Stimulated activated naive B cell treated with anti-CD40 and anti-IgM and Interleukin-4, amounts not matched to agents 10 μg/mL and 1 μg/mL and 100 μg/mL, for 72 hours (primary cell): ENCODE measurements at regions not wholly inside any gene's neighbourhood (a gene's known extent, or its start where the extent isn't known, plus 50 kb on each side); places are given as distances from the start of the nearest gene placed in this dataset.
A peak's percentile ranks its signal among the peaks of the same experiment; 100 is the strongest.
"Not testable (repeated sequence)": the region's sequence is repeated elsewhere in the genome, so short reads cannot be mapped to it uniquely, and the experiment has no call there.

Source experiments
- ATAC-seq, 2 donors: fragments of 150-1000 bp; cut with Tn5 transposase; replicated peaks; 2 replicates each; pipeline ENCODE4 v1.10.0; 2021; ENCODE audit warnings: moderate library complexity in 1 of 2
- DNase-seq: peaks from one replicate; pipeline ENCODE4 v3.0.0; 2021
- H3K27ac Mint-ChIP-seq: one replicate; pipeline ENCODE4 v1.8.0; 2022; ENCODE audit warnings: mild to moderate bottlenecking, mixed read lengths
- H3K27me3 Mint-ChIP-seq, 2 donors: one replicate each; pipeline ENCODE4 v1.8.0; 2022; ENCODE audit warnings: mixed read lengths in 2 of 2
- H3K36me3 Mint-ChIP-seq, 2 donors: one replicate each; pipeline ENCODE4 v1.8.0; 2022; ENCODE audit warnings: mixed read lengths in 2 of 2, mild to moderate bottlenecking in 1 of 2
- H3K4me1 Mint-ChIP-seq, 2 donors: one replicate each; pipeline ENCODE4 v1.8.0; 2022; ENCODE audit warnings: mixed read lengths in 2 of 2, mild to moderate bottlenecking in 1 of 2
- H3K4me3 Mint-ChIP-seq, 2 donors: one replicate each; pipeline ENCODE4 v1.8.0; 2022; ENCODE audit warnings: mild to moderate bottlenecking in 2 of 2, mixed read lengths in 2 of 2, moderate library complexity in 1 of 2
- H3K9me3 Mint-ChIP-seq, 2 donors: one replicate each; pipeline ENCODE4 v1.8.0; 2022; ENCODE audit warnings: mixed read lengths in 2 of 2, mild to moderate bottlenecking in 1 of 2

DNA sequence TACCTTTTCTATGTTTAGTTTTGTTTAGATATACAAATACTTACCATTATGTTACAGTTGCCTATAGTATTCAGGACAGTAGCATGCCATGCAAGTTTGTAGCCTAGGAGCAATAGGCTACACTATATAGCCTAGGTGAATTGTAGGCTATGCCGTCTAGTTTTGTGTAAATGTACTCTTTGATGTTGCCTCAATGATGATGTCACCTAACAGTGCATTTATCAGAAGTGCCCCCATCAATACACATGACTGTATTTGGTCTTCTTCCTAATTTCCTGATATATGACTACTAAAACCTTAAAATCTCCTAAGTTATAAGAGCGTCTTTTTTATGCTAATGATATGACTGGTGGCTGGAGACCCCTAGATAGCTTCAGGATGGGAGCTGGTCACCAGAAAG is 394.4 kb upstream of the STXBP6 start:
- H3K27ac Mint-ChIP-seq = no peak overlapping the region
- peaks cover 10% of the 10 kb centered on the region in 2 donors for H3K9me3 Mint-ChIP-seq
- H3K27me3 Mint-ChIP-seq = no peaks in the 10 kb centered on the region
- H3K4me3 Mint-ChIP-seq = no peak overlapping the region
- ATAC-seq (no peak), DNase-seq (no peak)
- no peaks in the 10 kb centered on the region for H3K4me1 Mint-ChIP-seq
- H3K36me3 Mint-ChIP-seq = no peaks in the 10 kb centered on the region

DNA sequence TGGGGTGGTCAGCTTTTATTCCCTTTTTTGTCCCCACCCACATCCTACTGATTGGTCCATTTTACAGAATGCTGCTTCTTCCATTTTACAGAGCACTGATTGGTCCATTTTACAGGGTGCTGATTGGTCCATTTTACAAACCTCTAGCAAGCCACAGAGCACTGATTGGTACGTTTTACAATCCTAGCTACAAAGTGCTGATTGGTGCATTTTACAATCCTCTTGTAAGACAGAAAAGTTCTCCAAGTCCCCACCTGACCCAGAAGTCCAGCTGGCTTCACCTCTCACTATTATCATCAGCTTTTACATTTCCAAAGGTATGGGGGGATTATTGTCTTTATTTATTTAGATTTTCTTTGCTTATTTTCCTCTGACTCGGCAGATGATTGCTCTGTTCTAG is 390.4 kb upstream of the STXBP6 start:
- not testable (repeated sequence) for H3K4me3 Mint-ChIP-seq, H3K27ac Mint-ChIP-seq, H3K4me1 Mint-ChIP-seq, DNase-seq, ATAC-seq, H3K36me3 Mint-ChIP-seq, H3K27me3 Mint-ChIP-seq
- H3K9me3 Mint-ChIP-seq = peaks cover 8 to 10% of the 10 kb centered on the region in 2 donors

DNA sequence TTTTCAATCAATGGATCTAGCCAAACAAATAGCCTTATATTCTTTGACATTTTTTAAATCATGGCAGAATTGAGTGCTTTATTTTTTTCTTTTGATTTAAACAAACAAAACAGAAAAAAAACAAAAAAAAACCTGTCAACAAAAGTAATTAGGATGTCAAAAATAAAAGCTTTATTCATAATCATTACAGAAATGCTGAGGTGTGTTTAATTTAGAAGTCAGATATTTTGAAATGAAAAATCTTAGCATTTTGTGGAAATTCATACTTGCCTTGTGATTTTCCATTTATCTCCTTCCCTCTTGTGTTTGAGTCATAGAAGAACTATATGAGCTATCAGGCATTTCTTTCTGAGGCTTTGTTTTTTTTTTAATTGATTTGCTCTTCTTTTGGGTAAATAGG is 387.0 kb upstream of the STXBP6 start:
- Mint-ChIP-seq H3K36me3 (no peaks in the 10 kb centered on the region), H3K4me1 (no peaks in the 10 kb centered on the region), H3K27ac (no peak overlapping the region), H3K9me3 (peaks cover 8 to 10% of the 10 kb centered on the region in 2 donors), H3K27me3 (no peaks in the 10 kb centered on the region), H3K4me3 (no peak overlapping the region)
- no peak for ATAC-seq
- no peak for DNase-seq

DNA sequence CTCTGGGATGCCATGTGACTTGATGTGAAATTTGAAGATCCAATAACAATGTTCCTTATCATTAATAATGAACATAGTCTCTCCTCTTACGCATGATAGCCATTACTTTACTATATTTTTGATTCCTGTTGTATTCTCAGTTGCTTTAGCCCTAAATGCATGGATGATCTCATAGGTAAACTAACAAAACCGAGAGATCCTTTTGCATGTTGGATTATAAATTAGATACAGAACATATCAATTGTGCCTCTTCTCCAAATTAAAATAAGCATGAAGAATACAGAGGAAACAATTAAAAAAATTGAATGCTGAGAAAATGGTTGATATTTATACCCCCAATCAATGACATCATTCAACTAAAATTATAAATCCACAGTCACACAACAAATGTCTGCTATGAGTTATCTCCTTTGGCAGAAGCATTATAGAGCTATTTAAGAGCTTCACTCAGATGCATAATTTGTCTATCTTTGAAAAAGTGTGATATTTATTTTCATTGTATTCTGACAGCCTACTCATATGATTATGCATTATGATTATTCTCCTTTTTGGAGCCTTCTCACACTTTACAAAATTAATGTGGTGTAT is 386.4 kb upstream of the STXBP6 start:
- Mint-ChIP-seq H3K4me3 (no peak overlapping the region), H3K4me1 (no peaks in the 10 kb centered on the region), H3K9me3 (peaks cover 8 to 10% of the 10 kb centered on the region in 2 donors), H3K27ac (no peak overlapping the region), H3K36me3 (no peaks in the 10 kb centered on the region), H3K27me3 (no peaks in the 10 kb centered on the region)
- DNase-seq = no peak
- ATAC-seq = no peak

DNA sequence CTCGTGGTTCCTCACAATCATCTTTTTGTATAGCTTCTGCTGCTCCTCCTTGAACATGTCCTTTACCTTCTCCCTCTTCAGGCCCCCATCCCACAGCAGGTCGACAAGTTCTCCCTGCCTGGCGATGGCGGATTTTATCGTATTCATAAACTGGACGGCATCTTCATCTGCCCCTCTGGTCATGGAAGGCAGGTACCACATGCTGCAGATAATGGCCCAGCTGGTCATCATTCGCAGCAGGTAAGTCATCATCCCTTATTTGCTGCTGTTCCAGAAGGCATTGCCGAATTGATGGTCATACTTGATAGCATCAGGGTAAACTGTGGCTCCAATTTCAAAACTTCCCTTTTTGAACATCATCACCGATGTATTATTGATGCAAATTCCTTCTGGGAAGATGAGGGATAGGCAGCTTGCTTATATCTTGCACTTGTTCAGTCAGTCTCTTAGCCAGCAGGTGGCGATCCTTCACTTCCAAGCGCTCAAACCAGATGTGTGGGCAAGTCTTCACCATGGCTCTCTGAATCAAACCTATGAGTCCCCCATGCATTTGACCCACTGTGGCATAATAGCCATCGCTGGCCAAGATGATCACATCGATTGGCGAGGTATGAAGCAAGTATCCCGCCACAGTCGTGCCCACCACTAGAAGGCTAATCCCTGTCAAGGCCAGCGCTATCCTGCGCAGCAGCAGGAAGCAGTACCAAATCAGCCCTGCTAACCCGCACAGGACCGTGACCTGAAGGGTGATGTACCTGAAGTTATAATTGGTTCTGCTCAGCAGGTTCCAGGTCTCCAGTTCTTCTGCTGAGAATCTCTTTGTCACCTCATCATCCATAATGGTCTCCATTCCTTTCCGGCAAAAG is 381.5 kb upstream of the STXBP6 start:
- no peak for DNase-seq
- no peaks in the 10 kb centered on the region for H3K27me3 Mint-ChIP-seq
- H3K36me3 Mint-ChIP-seq = no peaks in the 10 kb centered on the region
- no peak overlapping the region for H3K27ac Mint-ChIP-seq
- H3K4me1 Mint-ChIP-seq = no peaks in the 10 kb centered on the region
- peaks cover 0 to 4% of the 10 kb centered on the region in 2 donors for H3K9me3 Mint-ChIP-seq
- peak in 1 of 2 donors; percentile 39 for ATAC-seq
- no peak overlapping the region for H3K4me3 Mint-ChIP-seq

DNA sequence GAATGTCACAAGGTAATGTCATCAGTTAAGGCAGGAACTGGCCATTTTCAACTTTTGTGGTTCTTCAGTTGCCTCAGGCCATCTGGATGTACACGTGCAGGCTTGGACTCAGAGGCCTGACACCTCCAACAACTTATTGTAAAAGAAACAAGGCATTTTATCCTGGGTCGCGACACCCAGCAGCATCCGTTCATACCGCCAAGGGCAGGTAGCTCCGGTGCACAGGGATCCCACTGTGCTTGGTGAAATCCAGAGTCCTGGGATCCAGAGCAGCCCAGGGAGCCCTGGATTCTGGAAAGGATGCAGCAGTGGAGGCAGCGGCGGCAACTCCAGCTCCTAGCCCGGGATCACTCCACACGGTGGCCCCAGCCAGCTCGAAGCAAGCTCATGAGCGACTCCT is 380.9 kb upstream of the STXBP6 start:
- Mint-ChIP-seq H3K4me1 (no peaks in the 10 kb centered on the region), H3K4me3 (no peak overlapping the region), H3K27me3 (no peaks in the 10 kb centered on the region), H3K9me3 (peaks cover 0 to 4% of the 10 kb centered on the region in 2 donors), H3K36me3 (no peaks in the 10 kb centered on the region), H3K27ac (no peak overlapping the region)
- DNase-seq (no peak), ATAC-seq (no peak)

DNA sequence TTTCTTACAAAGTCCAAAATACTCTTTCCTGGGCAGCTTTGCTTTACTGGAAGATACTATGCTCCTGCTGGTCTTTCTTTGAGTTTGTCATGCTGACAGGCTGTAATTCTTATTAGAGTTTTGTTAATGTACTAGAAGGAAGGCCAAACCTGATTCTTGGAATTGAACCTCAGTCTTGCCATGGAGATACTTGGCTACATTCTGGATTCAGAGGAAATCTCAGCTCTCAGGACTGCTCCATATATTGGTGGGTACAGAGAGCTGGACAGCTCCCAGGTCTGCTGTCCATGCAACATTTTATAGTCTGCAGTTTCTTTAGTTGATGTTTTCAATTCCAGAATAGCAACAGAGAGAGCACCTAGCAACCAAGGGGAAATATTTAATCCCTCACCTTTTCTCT is 363.1 kb upstream of the STXBP6 start:
- DNase-seq (no peak), ATAC-seq (no peak)
- Mint-ChIP-seq H3K4me1 (no peaks in the 10 kb centered on the region), H3K27ac (no peak overlapping the region), H3K27me3 (no peaks in the 10 kb centered on the region), H3K36me3 (no peaks in the 10 kb centered on the region), H3K9me3 (peaks cover 0 to under 1% of the 10 kb centered on the region in 2 donors), H3K4me3 (no peak overlapping the region)

DNA sequence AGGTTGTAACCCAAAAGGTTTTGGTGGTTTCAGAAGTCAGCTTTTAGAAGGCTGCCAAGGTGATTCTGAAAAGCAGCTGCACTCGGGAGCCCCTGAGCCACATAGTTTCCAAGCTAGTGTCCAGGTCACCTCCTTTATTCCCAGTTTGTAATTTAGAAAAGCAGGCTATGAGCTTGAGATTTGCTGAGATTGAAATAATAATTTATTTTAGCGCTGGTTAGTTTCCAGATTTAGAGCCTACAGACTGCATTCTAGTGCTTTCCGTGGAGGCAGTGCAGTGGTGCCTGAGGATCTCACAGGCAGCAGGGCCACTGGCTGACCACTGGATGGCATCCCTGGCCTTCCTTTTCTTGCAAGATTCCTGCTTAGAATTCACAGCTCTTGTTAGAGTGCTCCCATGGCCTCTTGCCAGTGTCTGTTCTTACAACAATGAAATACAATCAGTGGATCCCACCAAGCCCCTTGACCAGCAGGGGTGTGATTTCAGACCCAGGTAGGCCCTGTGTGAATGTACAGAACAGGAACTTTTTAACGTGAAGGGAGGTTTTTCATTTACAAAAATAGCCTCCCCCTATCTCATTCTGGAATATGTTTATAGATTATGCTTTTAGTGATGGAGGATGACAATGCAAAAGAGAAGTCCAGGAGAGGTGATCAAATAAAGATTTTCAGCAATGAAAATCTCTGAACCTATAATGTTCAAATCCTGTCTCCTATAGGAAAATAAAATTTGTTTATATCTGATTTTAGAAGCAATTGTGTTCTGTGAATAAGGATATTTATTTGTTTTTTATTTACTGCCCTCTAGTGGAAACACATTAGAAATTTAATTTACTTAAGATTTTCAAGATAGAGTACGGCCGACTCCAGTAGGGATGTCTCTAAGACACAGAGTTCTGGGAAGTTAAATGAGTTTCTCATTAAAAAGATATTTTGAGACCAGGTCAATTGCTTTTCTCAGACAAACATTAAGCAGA is 362.1 kb upstream of the STXBP6 start:
- Mint-ChIP-seq H3K9me3 (peaks cover 0 to 3% of the 10 kb centered on the region in 2 donors), H3K36me3 (no peaks in the 10 kb centered on the region), H3K4me1 (no peaks in the 10 kb centered on the region), H3K4me3 (no peak overlapping the region), H3K27me3 (no peaks in the 10 kb centered on the region), H3K27ac (no peak overlapping the region)
- DNase-seq = no peak
- ATAC-seq = no peak

DNA sequence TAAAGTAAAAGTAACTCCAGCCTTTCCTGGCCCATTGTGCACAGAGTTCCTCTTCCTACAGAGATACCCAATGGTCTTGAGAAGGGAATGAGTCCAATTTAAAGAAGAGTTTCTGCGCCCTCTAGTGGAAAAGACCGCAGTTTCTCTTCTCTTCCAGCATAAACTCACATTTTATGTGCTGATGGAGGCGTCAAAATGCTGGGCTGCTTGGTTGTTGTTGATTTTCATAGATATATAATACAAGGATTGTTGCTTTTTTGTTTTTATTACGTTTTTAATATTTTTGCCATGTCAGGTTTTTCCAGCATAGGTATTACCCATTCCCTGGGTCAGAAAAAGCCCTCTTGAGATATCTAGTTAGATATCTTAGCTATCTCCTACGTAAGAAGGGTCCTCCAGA is 356.9 kb upstream of the STXBP6 start:
- peaks cover 0 to 7% of the 10 kb centered on the region in 2 donors for H3K9me3 Mint-ChIP-seq
- DNase-seq (no peak), ATAC-seq (peak; percentile 27 to 45)
- H3K27ac Mint-ChIP-seq = no peak overlapping the region
- no peak overlapping the region for H3K4me3 Mint-ChIP-seq
- H3K36me3 Mint-ChIP-seq = no peaks in the 10 kb centered on the region
- H3K4me1 Mint-ChIP-seq = no peaks in the 10 kb centered on the region
- no peaks in the 10 kb centered on the region for H3K27me3 Mint-ChIP-seq

DNA sequence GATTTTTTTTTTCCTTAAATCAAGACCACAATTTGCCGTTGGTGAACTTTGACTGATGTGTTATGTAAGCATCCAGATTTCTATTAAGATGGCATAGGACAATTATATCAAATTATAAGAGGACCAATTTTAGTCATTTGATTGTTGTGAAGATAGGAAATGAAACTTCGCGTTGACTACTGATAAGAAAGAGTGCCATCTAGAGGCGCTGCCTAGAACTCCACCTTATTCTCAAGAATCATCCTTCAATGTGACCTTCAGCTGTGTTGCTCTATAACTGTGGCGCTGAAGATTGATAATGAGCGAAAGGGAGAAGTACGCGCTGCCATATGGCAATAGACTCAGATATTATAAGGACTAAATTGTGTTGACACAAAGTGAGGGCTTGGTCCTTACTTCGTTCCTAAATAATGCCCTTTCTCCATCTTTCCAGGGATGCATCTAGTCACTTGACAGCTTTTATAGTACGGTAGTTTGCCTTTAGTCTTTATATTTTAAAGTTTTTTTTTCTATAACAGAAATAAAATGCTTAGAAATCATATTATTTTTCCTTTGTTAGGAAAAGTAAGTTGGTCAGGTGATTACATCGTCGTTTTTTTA is 350.8 kb upstream of the STXBP6 start:
- Mint-ChIP-seq H3K36me3 (no peaks in the 10 kb centered on the region), H3K4me1 (no peaks in the 10 kb centered on the region), H3K9me3 (no peaks in the 10 kb centered on the region), H3K27me3 (no peaks in the 10 kb centered on the region), H3K4me3 (no peak overlapping the region), H3K27ac (no peak overlapping the region)
- ATAC-seq (peak; percentile 54 to 61), DNase-seq (no peak)

DNA sequence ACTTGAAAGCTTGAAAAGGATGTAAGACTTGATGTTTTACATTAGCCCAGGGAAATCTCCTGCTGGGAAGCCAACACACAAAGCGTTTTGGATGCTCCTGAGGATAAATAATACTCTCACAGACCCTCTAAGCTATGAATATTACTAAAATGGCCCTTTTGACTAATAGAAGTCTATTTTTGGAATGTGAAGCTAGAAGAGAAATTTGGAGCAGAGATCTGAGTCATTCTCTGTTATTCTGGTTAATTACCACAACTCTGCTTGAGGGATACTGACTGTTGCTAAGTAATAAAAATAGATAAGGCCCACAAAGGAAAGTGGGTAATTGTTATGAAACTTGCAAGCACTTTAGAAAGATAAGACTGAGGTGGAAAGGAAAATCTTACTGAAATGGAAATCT is 346.2 kb upstream of the STXBP6 start:
- ATAC-seq = peak in 1 of 2 donors; percentile 72
- H3K36me3 Mint-ChIP-seq = no peaks in the 10 kb centered on the region
- H3K9me3 Mint-ChIP-seq = peaks cover 2 to 7% of the 10 kb centered on the region in 2 donors

DNA sequence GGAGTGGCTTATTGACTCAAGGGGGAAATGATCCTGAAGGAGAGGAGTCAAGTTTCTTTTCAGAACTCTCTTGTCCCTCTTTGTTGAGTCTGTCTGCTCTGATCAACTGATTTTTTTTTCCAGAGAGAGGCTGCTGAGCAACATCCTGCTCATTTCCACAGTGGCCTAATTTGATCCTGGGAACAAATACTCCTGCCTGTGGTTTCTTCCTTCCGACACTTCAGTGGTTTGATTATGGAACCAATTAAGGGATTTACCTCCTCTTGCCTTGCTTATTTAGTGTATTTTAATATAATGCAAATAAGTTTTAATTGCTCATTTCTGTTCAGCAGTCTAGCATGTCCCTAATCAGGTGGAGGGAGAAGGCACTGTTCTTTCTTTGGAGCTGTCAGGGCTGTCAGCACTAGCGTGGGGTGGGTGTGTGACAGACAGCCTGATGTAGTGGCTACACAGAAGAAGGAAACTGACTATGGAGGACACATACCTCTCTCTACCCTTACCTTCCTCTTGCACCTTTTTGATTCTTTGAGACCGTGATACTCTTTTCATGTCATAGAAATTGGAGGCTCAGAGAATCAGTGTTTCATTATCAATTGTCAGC is 344.9 kb upstream of the STXBP6 start:
- Mint-ChIP-seq H3K9me3 (peaks cover 3 to 7% of the 10 kb centered on the region in 2 donors), H3K4me3 (no peak overlapping the region), H3K27ac (no peak overlapping the region), H3K27me3 (no peaks in the 10 kb centered on the region), H3K36me3 (no peaks in the 10 kb centered on the region), H3K4me1 (no peaks in the 10 kb centered on the region)
- DNase-seq (no peak), ATAC-seq (no peak)

More for the DNA sequence above, 346.2 kb upstream of the STXBP6 start:
- DNase-seq = no peak
- H3K27me3 Mint-ChIP-seq = no peaks in the 10 kb centered on the region
- no peak overlapping the region for H3K27ac Mint-ChIP-seq
- H3K4me1 Mint-ChIP-seq = no peaks in the 10 kb centered on the region
- no peak overlapping the region for H3K4me3 Mint-ChIP-seq

DNA sequence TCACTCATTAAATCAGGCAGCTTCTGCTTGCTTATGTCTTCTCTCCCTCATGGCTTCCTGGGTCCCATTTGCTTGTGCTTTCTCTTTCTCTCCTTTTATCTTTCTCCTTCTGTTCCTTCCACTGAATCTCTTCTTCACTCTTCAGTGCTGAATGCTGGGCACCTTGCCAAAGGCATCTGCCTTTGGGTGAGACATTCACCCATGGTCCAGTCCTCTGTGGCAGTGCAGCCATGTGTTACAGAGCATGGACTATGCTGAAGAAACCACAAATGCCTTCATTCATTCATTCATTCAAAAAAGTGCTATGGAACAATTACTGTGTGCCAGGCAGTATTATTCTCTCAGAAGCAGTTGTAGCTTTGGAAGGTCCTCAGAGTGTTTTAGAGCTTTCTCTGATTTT is 344.4 kb upstream of the STXBP6 start:
- H3K4me1 Mint-ChIP-seq = no peaks in the 10 kb centered on the region
- no peak for ATAC-seq
- no peak overlapping the region for H3K27ac Mint-ChIP-seq
- no peaks in the 10 kb centered on the region for H3K27me3 Mint-ChIP-seq
- H3K4me3 Mint-ChIP-seq = no peak overlapping the region
- peaks cover 5 to 7% of the 10 kb centered on the region in 2 donors for H3K9me3 Mint-ChIP-seq
- no peaks in the 10 kb centered on the region for H3K36me3 Mint-ChIP-seq
- no peak for DNase-seq

DNA sequence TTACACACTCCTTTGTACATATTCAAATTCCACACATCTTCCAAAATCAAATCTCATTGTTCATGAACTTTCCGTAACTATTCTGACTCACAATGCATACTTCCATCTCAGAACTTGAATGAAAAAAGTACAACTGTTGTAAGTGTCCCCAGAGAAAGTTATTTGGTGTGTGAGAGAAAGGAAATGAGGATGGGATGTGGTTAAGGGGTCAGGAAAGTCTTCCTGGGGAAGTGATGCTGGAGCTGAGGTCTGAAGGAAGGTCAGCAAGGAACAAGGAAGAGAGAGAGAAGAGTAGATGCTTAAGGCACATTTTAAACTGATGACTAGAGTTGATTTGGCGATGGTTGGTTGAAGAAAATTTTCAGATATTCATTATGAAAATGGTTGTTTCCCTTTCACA is 340.0 kb upstream of the STXBP6 start:
- Mint-ChIP-seq H3K27ac (no peak overlapping the region), H3K4me1 (no peaks in the 10 kb centered on the region), H3K36me3 (no peaks in the 10 kb centered on the region), H3K4me3 (no peak overlapping the region), H3K9me3 (peaks cover 5 to 7% of the 10 kb centered on the region in 2 donors), H3K27me3 (no peaks in the 10 kb centered on the region)
- ATAC-seq = no peak
- no peak for DNase-seq
